Stimulated activated CD8-positive, alpha-beta memory T cell treated with anti-CD3 and anti-CD28 coated beads, Interleukin-4, amount 100 ng/mL, for 48 hours (primary cell): ENCODE measurements at regions not wholly inside any gene's neighbourhood (a gene's known extent, or its start where the extent isn't known, plus 50 kb on each side); places are given as distances from the start of the nearest gene placed in this dataset.
"Not testable (repeated sequence)": the region's sequence is repeated elsewhere in the genome, so short reads cannot be mapped to it uniquely, and the experiment has no call there.

Experiments
- DNase-seq: peaks from one replicate; pipeline ENCODE4 v3.0.0-alpha.2; 2020

DNA sequence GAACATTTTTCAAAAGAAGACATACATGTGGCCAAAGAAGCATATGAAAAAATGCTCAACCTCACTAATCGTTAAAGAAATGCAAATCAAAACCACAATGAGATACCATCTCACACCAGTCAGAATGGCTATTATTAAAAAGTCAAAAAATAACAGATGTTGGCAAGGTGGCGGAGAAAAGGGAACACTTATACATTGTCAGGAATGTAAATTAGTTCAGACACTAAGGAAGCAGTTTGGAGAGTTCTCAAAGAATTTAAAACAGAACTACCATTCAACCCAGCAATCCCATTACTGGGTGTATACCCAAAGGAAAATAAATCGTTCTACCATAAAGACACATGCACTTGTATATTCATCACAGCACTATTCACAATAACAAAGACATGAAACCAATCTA is 106.9 kb downstream of the APTX start:
- not testable (repeated sequence) for DNase-seq

- no peak for DNase-seq
These were observed 102.2 kb downstream of the APTX start for GRCh38 chr9:32899181-32899580.

DNA sequence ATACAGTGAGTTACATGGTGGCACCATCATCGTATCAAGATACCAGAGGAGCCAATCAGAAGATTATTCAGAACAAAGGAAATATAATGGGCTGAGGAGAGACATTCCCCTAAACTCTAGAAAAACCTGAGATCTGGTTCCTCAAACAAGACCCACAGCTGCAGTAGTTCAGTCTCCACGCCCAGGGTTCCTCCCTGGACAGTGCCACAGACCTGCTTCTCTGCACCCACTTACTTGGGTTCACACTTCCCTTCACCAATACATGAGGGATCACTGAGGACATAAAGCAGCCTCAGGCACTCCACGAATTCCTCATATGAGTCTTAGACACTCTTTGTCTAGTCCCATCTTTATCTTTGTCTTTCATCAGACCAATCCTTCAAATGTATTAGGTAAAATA is 101.7 kb downstream of the APTX start:
- no peak for DNase-seq

DNA sequence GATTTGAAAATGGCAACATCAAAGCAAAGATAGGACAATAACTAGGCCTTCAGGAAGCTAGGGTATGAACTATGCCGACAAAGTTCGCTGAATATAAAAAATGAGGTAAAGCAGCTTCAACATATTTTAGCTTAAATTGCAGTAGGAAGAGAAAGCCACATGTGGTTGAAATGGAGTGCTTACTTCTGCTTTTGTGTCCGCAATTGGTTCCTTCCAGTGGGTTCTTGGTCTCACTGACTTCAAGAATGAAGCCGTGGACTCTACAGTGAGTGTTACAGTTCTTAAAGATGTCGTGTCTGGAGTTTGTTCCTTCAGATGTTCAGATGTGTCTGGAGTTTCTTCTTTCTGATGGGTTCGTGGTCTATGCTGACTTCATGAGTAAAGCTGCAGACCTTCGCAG is 95.2 kb downstream of the APTX start:
- no peak for DNase-seq

DNA sequence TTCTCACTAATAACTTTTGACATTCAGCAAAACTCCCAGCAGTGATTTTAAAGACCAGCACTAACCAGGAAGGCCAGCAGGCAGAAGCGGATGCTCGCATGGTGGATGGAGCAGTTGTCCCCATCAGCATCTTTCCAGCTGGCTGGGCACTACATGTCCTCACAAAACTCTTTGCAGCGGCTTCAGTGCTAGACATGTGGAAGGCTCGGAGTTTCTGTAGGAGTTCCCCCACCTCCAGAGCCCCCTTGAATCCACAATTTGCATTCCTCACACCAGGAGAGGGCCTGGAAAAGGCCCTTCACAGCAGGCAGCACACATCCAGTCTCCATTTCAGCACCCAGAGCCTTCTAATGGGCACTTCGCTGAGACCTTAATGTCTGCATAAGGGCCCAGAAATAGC is 85.6 kb downstream of the APTX start:
- no peak for DNase-seq

GRCh38 chr9:32918628-32919027 is 82.8 kb downstream of the APTX start:
- DNase-seq = no peak
